GM12878 (cell line): ENCODE measurements at regions not wholly inside any gene's neighbourhood (a gene's known extent, or its start where the extent isn't known, plus 50 kb on each side); places are given as distances from the start of the nearest gene placed in this dataset.

ENCODE experiments used
- ATAC-seq: fragments of 200-7000 bp; cut with Tn5 transposase; 3 replicates; pipeline ENCODE4 v1.9.1; 2020; ENCODE audit warnings: mild to moderate bottlenecking, moderate library complexity
- BruUV-seq: library from RNA; stranded (reverse); fragments of 400-500 nt; replicated peaks from 2 replicates; lab custom pipeline; 2021; lab: Mats Ljungman, UMichigan
- CTCF ChIA-PET: fragments of 300-600 bp; sonication (Branson Sonifier 250); formaldehyde crosslinking; extraction: SDS; loops from one replicate; lab custom pipeline; 2021; ENCODE audit warnings: inconsistent platforms; lab: Yijun Ruan, JAX
- POLR2A ChIA-PET: fragments of 350-600 bp; formaldehyde crosslinking; extraction: SDS; loops from one replicate; lab custom pipeline; 2021; ENCODE audit warnings: inconsistent platforms; lab: Charles Lee
- RAD21 ChIA-PET: fragments of 300-600 bp; sonication (Branson Sonifier 250); formaldehyde crosslinking; loops from one replicate; lab custom pipeline; 2023; ENCODE audit warnings: antibody characterized with exemption; ENCODE audit not compliant: unreplicated experiment; lab: Charles Lee
- SMC1A ChIA-PET: fragments of 300-600 bp; sonication (Branson Sonifier 250); formaldehyde crosslinking; loops from one replicate; lab custom pipeline; 2023; ENCODE audit not compliant: unreplicated experiment, uncharacterized antibody; lab: Charles Lee
- DNase-seq: peaks from one replicate; pipeline ENCODE4 v3.0.0-alpha.2; 2011; ENCODE audit warnings: low read depth, low spot score
- FAIRE-seq: peaks from 3 replicates; lab custom pipeline; 2011; peaks lifted over from hg19 to GRCh38; lab: Jason Lieb, UNC
- H2AFZ ChIP-seq: 2 replicates; pipeline ENCODE4 v1.6.0; 2011; ENCODE audit warnings: low read depth, low read length, control low read depth; ENCODE audit not compliant: control insufficient read depth
- H3K27ac ChIP-seq: 2 replicates; pipeline ENCODE4 v1.5.1; 2011; ENCODE audit warnings: control low read depth; ENCODE audit not compliant: control insufficient read depth, insufficient read depth
- H3K27me3 ChIP-seq, 2 experiments: replicated peaks in 1 of 2; 2 replicates each; pipeline versions ENCODE4 v1.6.0 to v1.6.1; 2011; ENCODE audit warnings: low read length in 1 of 2; ENCODE audit not compliant: control insufficient read depth in 2 of 2, insufficient read depth in 2 of 2
- H3K36me3 ChIP-seq, 2 experiments: 2 replicates each; pipeline ENCODE4 v1.5.1; 2011; ENCODE audit warnings: low read length in 1 of 2; ENCODE audit not compliant: control insufficient read depth in 2 of 2, insufficient read depth in 2 of 2
- H3K4me1 ChIP-seq: 2 replicates; pipeline ENCODE4 v1.6.1; 2011; ENCODE audit warnings: mild to moderate bottlenecking, low read length, moderate library complexity, mixed read lengths; ENCODE audit not compliant: control insufficient read depth, insufficient read depth
- H3K4me2 ChIP-seq: 2 replicates; pipeline ENCODE4 v1.6.0; 2011; ENCODE audit warnings: control low read depth; ENCODE audit not compliant: control insufficient read depth, insufficient read depth
- H3K4me3 ChIP-seq: fragments of 200-600 bp; sonication (generic); 2 replicates; pipeline ENCODE4 v1.5.1; 2016
- H3K79me2 ChIP-seq: 2 replicates; pipeline ENCODE4 v1.6.0; 2011; ENCODE audit warnings: low read length; ENCODE audit not compliant: control insufficient read depth, insufficient read depth
- H3K9ac ChIP-seq: 2 replicates; pipeline ENCODE4 v1.8.0; 2011; ENCODE audit warnings: low read length, control low read depth, mixed read lengths; ENCODE audit not compliant: control insufficient read depth, insufficient read depth
- H3K9me3 ChIP-seq: replicated peaks from 3 replicates; pipeline ENCODE4 v1.5.1; 2011; ENCODE audit warnings: mild to moderate bottlenecking, low read length; ENCODE audit not compliant: control insufficient read depth, insufficient read depth
- H4K20me1 ChIP-seq: 2 replicates; pipeline ENCODE4 v1.6.0; 2011; ENCODE audit not compliant: control insufficient read depth, insufficient read depth
- BMI1 ChIP-seq: fragments of 450-650 bp; IDR thresholded peaks from 2 replicates; pipeline ENCODE4 v1.6.1; 2016; ENCODE audit warnings: mild to moderate bottlenecking, moderate library complexity, borderline replicate concordance
- CHD1 ChIP-seq: IDR thresholded peaks from 2 replicates; pipeline ENCODE4 v1.6.1; 2012; ENCODE audit warnings: low read depth, low read length, improper control_type of control experiment
- ETV6 ChIP-seq, 2 experiments: fragments of 450-650 bp in 1 of 2; IDR thresholded peaks in 1 of 2; conservative IDR thresholded peaks in 1 of 2; 2 replicates each; pipeline ENCODE4 v1.6.1; 2014; ENCODE audit warnings: antibody characterized with exemption in 1 of 2, borderline replicate concordance in 1 of 2, low read depth in 1 of 2, mild to moderate bottlenecking in 1 of 2, moderate library complexity in 1 of 2
- NFYA ChIP-seq: IDR thresholded peaks from 2 replicates; pipeline ENCODE4 v1.6.1; 2011; ENCODE audit warnings: low read depth, mild to moderate bottlenecking, low read length, improper control_type of control experiment, borderline replicate concordance
- NFYB ChIP-seq: IDR thresholded peaks from 2 replicates; pipeline ENCODE4 v1.6.1; 2011; ENCODE audit warnings: low read depth, mild to moderate bottlenecking, low read length, improper control_type of control experiment, moderate library complexity; ENCODE audit not compliant: insufficient read depth
- PBX3 ChIP-seq: IDR thresholded peaks from 2 replicates; pipeline ENCODE4 v1.6.1; 2011; ENCODE audit warnings: mild to moderate bottlenecking, low read depth, low read length, moderate library complexity; ENCODE audit not compliant: insufficient replicate concordance
- RAD51 ChIP-seq: fragments of 450-650 bp; IDR thresholded peaks from 2 replicates; pipeline ENCODE4 v1.6.1; 2016; ENCODE audit warnings: moderate library complexity, mild to moderate bottlenecking, inconsistent platforms
- RELA ChIP-seq: fragments of 450-650 bp; IDR thresholded peaks from 2 replicates; pipeline ENCODE4 v1.8.0; 2014; ENCODE audit warnings: borderline replicate concordance; ENCODE audit not compliant: partially characterized antibody
- WRNIP1 ChIP-seq: IDR thresholded peaks from 2 replicates; pipeline ENCODE4 v1.6.1; 2011; ENCODE audit warnings: low read depth, low read length, improper control_type of control experiment, borderline replicate concordance
- ZNF592 ChIP-seq: fragments of 450-650 bp; IDR thresholded peaks from 2 replicates; pipeline ENCODE4 v1.6.1; 2017; ENCODE audit warnings: mild to moderate bottlenecking, moderate library complexity
- WGBS: methylation state at CpG from one replicate; pipeline ENCODE4 v1.1.6; 2016; ENCODE audit warnings: low lambda C conversion rate; ENCODE audit not compliant: insufficient replicate concordance, insufficient coverage; ENCODE audit errors: missing lambda C conversion rate; 5-methylcytosine and 5-hydroxymethylcytosine counted together
- in situ Hi-C: fragments of 300-500 bp; cut with MboI; formaldehyde crosslinking; loops from 9 replicates; pipeline ENCODE4 v1.14.3; 2018; ENCODE audit warnings: mixed read lengths
- intact Hi-C: fragments of 100-400 bp; cut with micrococcal nuclease; formaldehyde crosslinking; loops from one replicate; pipeline ENCODE4 v1.14.2; 2022; ENCODE audit not compliant: unreplicated experiment
- TF ChIP-seq, protein P1 (sequence below): fragments of 450-650 bp; IDR thresholded peaks from 2 replicates; pipeline ENCODE4 v1.6.1; 2017; ENCODE audit warnings: antibody characterized with exemption, mild to moderate bottlenecking, moderate library complexity
- TF ChIP-seq, protein P2 (sequence below): fragments of 450-650 bp; IDR thresholded peaks from 2 replicates; pipeline ENCODE4 v1.6.1; 2017; ENCODE audit warnings: mild to moderate bottlenecking

DNA sequence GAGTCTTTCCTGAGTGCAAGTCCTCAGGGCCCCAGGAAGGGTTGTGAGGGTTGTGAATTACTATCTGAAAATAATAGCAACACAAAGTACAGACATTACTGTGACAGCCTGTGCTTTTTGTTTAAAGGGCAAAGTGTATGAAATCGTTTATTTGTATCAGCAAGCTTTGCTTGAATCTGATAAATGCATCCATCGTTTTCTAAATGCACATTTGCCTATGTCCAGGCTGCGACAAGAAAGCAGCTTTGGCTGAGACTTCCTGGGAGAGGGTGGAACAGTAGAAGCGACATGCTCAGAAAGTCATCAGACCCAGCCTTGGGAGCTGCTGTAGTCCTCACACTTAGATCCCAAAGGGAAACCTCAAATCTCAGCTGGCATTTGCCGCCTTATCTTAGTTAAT lies 524.2 kb upstream of the SALL3 start:
- SMC1A ChIA-PET, result no interaction called here
- BruUV-seq, result no TSS peak

More for the DNA sequence above, 524.2 kb upstream of the SALL3 start:
- Histone ChIP-seq H3K9ac (no peak overlapping the region), H3K79me2 (no peaks in the 10 kb centered on the region), H3K4me2 (no peak overlapping the region), H3K4me3 (no peak overlapping the region), H3K9me3 (no peaks in the 10 kb centered on the region), H3K36me3 (no peaks in the 10 kb centered on the region), H3K27ac (no peak overlapping the region), H2AFZ (no peak overlapping the region), H3K4me1 (no peaks in the 10 kb centered on the region), H4K20me1 (no peaks in the 10 kb centered on the region), H3K27me3 (no peaks in the 10 kb centered on the region)
- ATAC-seq (no peak), DNase-seq (no peak), FAIRE-seq (no peak)
- 18% methylated on average over 5 of the region's 5 CpGs for WGBS
- RAD21 ChIA-PET, result no interaction called here
- in situ Hi-C loops, result no loop called here
- CTCF ChIA-PET, result interaction anchor here (0.7 kb wide), 1 partner anchor 182 kb away, joined by 3 read pairs; no protein-coding TSS in a partner anchor
- TF ChIP-seq RAD51 (no peak), WRNIP1 (no peak), BMI1 (no peak), NFYA (no peak), PBX3 (no peak), CHD1 (no peak), ETV6 (conservative IDR thresholded peaks at IDR 0.05 in 1 of 2, IDR thresholded peaks at IDR 0.05 in 1 of 2; ENCODE audit: borderline replicate concordance in 1 of 2, low read depth in 1 of 2) (no peak), ZNF592 (no peak), NFYB (no peak), RELA (no peak)
- TF ChIP-seq, protein P1, sequence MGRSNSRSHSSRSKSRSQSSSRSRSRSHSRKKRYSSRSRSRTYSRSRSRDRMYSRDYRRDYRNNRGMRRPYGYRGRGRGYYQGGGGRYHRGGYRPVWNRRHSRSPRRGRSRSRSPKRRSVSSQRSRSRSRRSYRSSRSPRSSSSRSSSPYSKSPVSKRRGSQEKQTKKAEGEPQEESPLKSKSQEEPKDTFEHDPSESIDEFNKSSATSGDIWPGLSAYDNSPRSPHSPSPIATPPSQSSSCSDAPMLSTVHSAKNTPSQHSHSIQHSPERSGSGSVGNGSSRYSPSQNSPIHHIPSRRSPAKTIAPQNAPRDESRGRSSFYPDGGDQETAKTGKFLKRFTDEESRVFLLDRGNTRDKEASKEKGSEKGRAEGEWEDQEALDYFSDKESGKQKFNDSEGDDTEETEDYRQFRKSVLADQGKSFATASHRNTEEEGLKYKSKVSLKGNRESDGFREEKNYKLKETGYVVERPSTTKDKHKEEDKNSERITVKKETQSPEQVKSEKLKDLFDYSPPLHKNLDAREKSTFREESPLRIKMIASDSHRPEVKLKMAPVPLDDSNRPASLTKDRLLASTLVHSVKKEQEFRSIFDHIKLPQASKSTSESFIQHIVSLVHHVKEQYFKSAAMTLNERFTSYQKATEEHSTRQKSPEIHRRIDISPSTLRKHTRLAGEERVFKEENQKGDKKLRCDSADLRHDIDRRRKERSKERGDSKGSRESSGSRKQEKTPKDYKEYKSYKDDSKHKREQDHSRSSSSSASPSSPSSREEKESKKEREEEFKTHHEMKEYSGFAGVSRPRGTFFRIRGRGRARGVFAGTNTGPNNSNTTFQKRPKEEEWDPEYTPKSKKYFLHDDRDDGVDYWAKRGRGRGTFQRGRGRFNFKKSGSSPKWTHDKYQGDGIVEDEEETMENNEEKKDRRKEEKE, result no peak
- TF ChIP-seq, protein P2, sequence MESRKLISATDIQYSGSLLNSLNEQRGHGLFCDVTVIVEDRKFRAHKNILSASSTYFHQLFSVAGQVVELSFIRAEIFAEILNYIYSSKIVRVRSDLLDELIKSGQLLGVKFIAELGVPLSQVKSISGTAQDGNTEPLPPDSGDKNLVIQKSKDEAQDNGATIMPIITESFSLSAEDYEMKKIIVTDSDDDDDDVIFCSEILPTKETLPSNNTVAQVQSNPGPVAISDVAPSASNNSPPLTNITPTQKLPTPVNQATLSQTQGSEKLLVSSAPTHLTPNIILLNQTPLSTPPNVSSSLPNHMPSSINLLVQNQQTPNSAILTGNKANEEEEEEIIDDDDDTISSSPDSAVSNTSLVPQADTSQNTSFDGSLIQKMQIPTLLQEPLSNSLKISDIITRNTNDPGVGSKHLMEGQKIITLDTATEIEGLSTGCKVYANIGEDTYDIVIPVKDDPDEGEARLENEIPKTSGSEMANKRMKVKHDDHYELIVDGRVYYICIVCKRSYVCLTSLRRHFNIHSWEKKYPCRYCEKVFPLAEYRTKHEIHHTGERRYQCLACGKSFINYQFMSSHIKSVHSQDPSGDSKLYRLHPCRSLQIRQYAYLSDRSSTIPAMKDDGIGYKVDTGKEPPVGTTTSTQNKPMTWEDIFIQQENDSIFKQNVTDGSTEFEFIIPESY, result no peak
- intact Hi-C loops, result loop anchor here (10.0 kb wide), 1 partner anchor 59 kb away; no protein-coding TSS in a partner anchor
- POLR2A ChIA-PET, result no interaction called here
